GM23338 (cell line): ENCODE measurements at regions not wholly inside any gene's neighbourhood (a gene's known extent, or its start where the extent isn't known, plus 50 kb on each side); places are given as distances from the start of the nearest gene placed in this dataset.

Experiments used
- ATAC-seq: fragments of 200-7000 bp; cut with Tn5 transposase; 3 replicates; pipeline ENCODE4 v1.9.1; 2020
- DNase-seq: peaks from one replicate; pipeline ENCODE4 v3.0.0-alpha.2; 2015; ENCODE audit warnings: low spot score
- H2AFZ ChIP-seq: fragments of 200-600 bp; sonication (generic); 2 replicates; pipeline ENCODE4 v1.8.0; 2016; ENCODE audit warnings: antibody characterized with exemption, mild to moderate bottlenecking, moderate library complexity
- H3F3A ChIP-seq: fragments of 200-600 bp; sonication (generic); replicated peaks from 2 replicates; pipeline ENCODE4 v1.8.0; 2017; ENCODE audit warnings: antibody characterized with exemption, mixed run types, low read depth
- H3K27ac ChIP-seq: fragments of 200-600 bp; sonication (generic); 2 replicates; pipeline ENCODE4 v1.6.1; 2016; ENCODE audit warnings: low read depth
- H3K27me3 ChIP-seq: fragments of 200-600 bp; sonication (generic); 2 replicates; pipeline ENCODE4 v1.8.0; 2016; ENCODE audit warnings: mild to moderate bottlenecking, mixed run types, moderate library complexity; ENCODE audit not compliant: insufficient read depth
- H3K36me3 ChIP-seq: fragments of 200-600 bp; sonication (generic); 2 replicates; pipeline ENCODE4 v1.8.0; 2016; ENCODE audit warnings: mild to moderate bottlenecking; ENCODE audit not compliant: insufficient read depth
- H3K4me1 ChIP-seq: fragments of 200-600 bp; sonication (generic); 2 replicates; pipeline ENCODE4 v1.8.0; 2016; ENCODE audit warnings: mild to moderate bottlenecking, moderate library complexity; ENCODE audit not compliant: insufficient read depth
- H3K4me2 ChIP-seq: fragments of 200-600 bp; sonication (generic); 2 replicates; pipeline ENCODE4 v1.7.1; 2017; ENCODE audit warnings: mixed run types
- H3K4me3 ChIP-seq: fragments of 200-600 bp; sonication (generic); 2 replicates; pipeline ENCODE4 v1.6.1; 2016; ENCODE audit warnings: mixed run types
- H3K79me2 ChIP-seq: fragments of 200-600 bp; sonication (generic); replicated peaks from 2 replicates; pipeline ENCODE4 v1.8.0; 2017; ENCODE audit warnings: mild to moderate bottlenecking; ENCODE audit not compliant: insufficient read depth
- H3K9me2 ChIP-seq: fragments of 200-600 bp; sonication (generic); 2 replicates; pipeline ENCODE4 v1.8.0; 2017; ENCODE audit not compliant: insufficient read depth
- H4K20me1 ChIP-seq: fragments of 200-600 bp; sonication (generic); replicated peaks from 2 replicates; pipeline ENCODE4 v1.8.0; 2017; ENCODE audit warnings: mild to moderate bottlenecking; ENCODE audit not compliant: insufficient read depth
- H3K27ac Mint-ChIP-seq: 2 replicates; pipeline ENCODE4 v1.8.0; 2020; ENCODE audit warnings: inconsistent platforms, mild to moderate bottlenecking, moderate library complexity, mixed read lengths
- H3K27me3 Mint-ChIP-seq: 3 replicates; pipeline ENCODE4 v1.8.0; 2022; ENCODE audit warnings: low read depth, mild to moderate bottlenecking, moderate library complexity, mixed read lengths, inconsistent platforms; ENCODE audit not compliant: insufficient read depth, poor library complexity
- H3K36me3 Mint-ChIP-seq: 3 replicates; pipeline ENCODE4 v1.8.0; 2021; ENCODE audit warnings: low read depth, mild to moderate bottlenecking, inconsistent platforms, moderate library complexity, mixed read lengths
- H3K4me1 Mint-ChIP-seq: 3 replicates; pipeline ENCODE4 v1.8.0; 2020; ENCODE audit warnings: mild to moderate bottlenecking, inconsistent platforms, mixed read lengths
- H3K4me3 Mint-ChIP-seq: 3 replicates; pipeline ENCODE4 v1.8.0; 2021; ENCODE audit warnings: moderate library complexity, mild to moderate bottlenecking, inconsistent platforms, mixed read lengths
- H3K9me3 Mint-ChIP-seq: 3 replicates; pipeline ENCODE4 v1.8.0; 2020; ENCODE audit warnings: moderate library complexity, mild to moderate bottlenecking, inconsistent platforms, mixed read lengths
- CREB1 ChIP-seq: fragments of 250-450 bp; sonication (Bioruptor Pico); IDR thresholded peaks from 2 replicates; pipeline ENCODE4 v1.5.0; 2020; ENCODE audit warnings: low read depth, mild to moderate bottlenecking, moderate library complexity
- NANOG ChIP-seq: IDR thresholded peaks from 2 replicates; pipeline ENCODE4 v1.6.1; 2016; ENCODE audit warnings: antibody characterized with exemption, borderline replicate concordance
- POLR2AphosphoS5 ChIP-seq: IDR thresholded peaks from 2 replicates; pipeline ENCODE4 v1.6.1; 2016; ENCODE audit warnings: antibody characterized with exemption, low read depth
- REST ChIP-seq: IDR thresholded peaks from one replicate; pipeline ENCODE4 v1.6.1; 2018; ENCODE audit warnings: antibody characterized with exemption; ENCODE audit not compliant: unreplicated experiment
- ZNF114 ChIP-seq: fragments of 250-450 bp; sonication (Bioruptor Pico); IDR thresholded peaks from 2 replicates; pipeline ENCODE4 v1.5.0; 2020; ENCODE audit warnings: mild to moderate bottlenecking, moderate library complexity
- ZNF331 ChIP-seq: fragments of 250-450 bp; sonication (Bioruptor Pico); IDR thresholded peaks from 2 replicates; pipeline ENCODE4 v1.5.0; 2020; ENCODE audit warnings: low read depth, mild to moderate bottlenecking, moderate library complexity
- TF ChIP-seq, protein P1 (sequence below), 2 experiments: fragments of 200-600 bp in 1 of 2; sonication (generic) in 1 of 2; conservative IDR thresholded peaks; 2 replicates each; pipeline versions ENCODE4 v1.5.1 to v1.6.1; 2016 to 2017; ENCODE audit warnings: antibody characterized with exemption in 2 of 2, low read depth in 2 of 2, mild to moderate bottlenecking in 2 of 2, moderate library complexity in 1 of 2

- TF ChIP-seq REST (no peak), ZNF114 (CRISPR knock-in tag) (no peak), NANOG (no peak), CREB1 (CRISPR knock-in tag) (no peak)
Observed at GRCh38 chr4:38467296-38467695, 196.7 kb upstream of the KLF3 start (continued).

DNA sequence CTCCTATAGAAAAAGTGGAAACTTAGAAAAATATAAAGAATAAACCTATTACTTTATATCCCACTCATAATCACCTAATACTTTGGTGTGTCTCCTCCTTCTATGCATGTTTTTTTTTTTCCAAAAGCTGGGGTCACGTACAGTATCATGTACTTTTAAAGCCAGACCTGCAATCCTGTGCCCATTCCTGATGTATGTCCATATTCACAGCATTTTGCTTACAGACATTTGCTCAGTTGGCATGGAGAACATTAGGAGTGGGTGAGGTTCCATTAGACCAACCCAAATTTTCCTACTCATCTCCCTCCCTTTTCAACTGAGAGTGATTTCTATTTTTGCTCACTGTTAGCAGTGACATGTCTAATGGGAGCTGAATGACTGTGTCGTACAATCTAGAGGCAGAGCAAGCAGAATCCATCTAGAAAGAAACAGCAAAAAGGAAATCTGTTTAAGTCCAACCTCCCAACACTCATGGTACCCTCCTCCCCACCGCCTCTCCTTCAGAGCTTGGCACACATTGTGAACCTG lies 195.6 kb upstream of the KLF3 start:
- Histone ChIP-seq H3K36me3 (no peaks in the 10 kb centered on the region), H2AFZ (no peak overlapping the region), H3K79me2 (no peaks in the 10 kb centered on the region), H3K4me1 (no peaks in the 10 kb centered on the region), H4K20me1 (no peaks in the 10 kb centered on the region), H3K4me3 (no peak overlapping the region), H3K27me3 (no peaks in the 10 kb centered on the region), H3F3A (no peaks in the 10 kb centered on the region), H3K9me2 (peaks cover 5% of the 10 kb centered on the region; the same call in 1 of the 2 replicates), H3K4me2 (no peak overlapping the region), H3K27ac (no peak overlapping the region)
- H3K4me1 Mint-ChIP-seq = no peaks in the 10 kb centered on the region
- H3K36me3 Mint-ChIP-seq = peaks cover 8% of the 10 kb centered on the region; the same call in 2 of the 3 replicates
- no peaks in the 10 kb centered on the region for H3K27me3 Mint-ChIP-seq
- TF ChIP-seq ZNF114 (CRISPR knock-in tag) (no peak), ZNF331 (CRISPR knock-in tag) (no peak), REST (no peak), POLR2AphosphoS5 (no peak)
- TF ChIP-seq, protein P1, sequence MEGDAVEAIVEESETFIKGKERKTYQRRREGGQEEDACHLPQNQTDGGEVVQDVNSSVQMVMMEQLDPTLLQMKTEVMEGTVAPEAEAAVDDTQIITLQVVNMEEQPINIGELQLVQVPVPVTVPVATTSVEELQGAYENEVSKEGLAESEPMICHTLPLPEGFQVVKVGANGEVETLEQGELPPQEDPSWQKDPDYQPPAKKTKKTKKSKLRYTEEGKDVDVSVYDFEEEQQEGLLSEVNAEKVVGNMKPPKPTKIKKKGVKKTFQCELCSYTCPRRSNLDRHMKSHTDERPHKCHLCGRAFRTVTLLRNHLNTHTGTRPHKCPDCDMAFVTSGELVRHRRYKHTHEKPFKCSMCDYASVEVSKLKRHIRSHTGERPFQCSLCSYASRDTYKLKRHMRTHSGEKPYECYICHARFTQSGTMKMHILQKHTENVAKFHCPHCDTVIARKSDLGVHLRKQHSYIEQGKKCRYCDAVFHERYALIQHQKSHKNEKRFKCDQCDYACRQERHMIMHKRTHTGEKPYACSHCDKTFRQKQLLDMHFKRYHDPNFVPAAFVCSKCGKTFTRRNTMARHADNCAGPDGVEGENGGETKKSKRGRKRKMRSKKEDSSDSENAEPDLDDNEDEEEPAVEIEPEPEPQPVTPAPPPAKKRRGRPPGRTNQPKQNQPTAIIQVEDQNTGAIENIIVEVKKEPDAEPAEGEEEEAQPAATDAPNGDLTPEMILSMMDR (conservative IDR thresholded peaks at IDR 0.05; ENCODE audit: low read depth in 2 of 2) = no peak
- ATAC-seq = no peak
- H3K4me3 Mint-ChIP-seq = no peak overlapping the region
- no peak for DNase-seq
- H3K9me3 Mint-ChIP-seq = peaks cover 17% of the 10 kb centered on the region
- H3K27ac Mint-ChIP-seq = no peak overlapping the region
